WI38 (cell line): ENCODE measurements at regions not wholly inside any gene's neighbourhood (a gene's known extent, or its start where the extent isn't known, plus 50 kb on each side); places are given as distances from the start of the nearest gene placed in this dataset.

Source experiments
- H3K4me3 ChIP-seq: 2 replicates; pipeline ENCODE4 v1.5.1; 2011; ENCODE audit warnings: low read depth, mild to moderate bottlenecking, control low read depth, low read length
- CTCF ChIP-seq: IDR thresholded peaks from 2 replicates; pipeline ENCODE4 v1.5.1; 2012; ENCODE audit warnings: low read depth, mild to moderate bottlenecking, control low read depth, low read length

GRCh38 chr12:97967831-97968230 lies 505.2 kb downstream of the RMST start:
- TF ChIP-seq CTCF: no peak

GRCh38 chr12:97968641-97969197 lies 506.1 kb downstream of the RMST start:
- TF ChIP-seq CTCF: no peak
- H3K4me3 ChIP-seq: no peak overlapping the region

More at GRCh38 chr12:97967831-97968230, 505.2 kb downstream of the RMST start:
- H3K4me3 ChIP-seq: no peak overlapping the region

GRCh38 chr12:97977870-97978405 lies 515.3 kb downstream of the RMST start:
- no peak overlapping the region for H3K4me3 ChIP-seq
- TF ChIP-seq CTCF: no peak

- TF ChIP-seq CTCF: no peak
- no peak overlapping the region for H3K4me3 ChIP-seq
These were observed 520.1 kb downstream of the RMST start for GRCh38 chr12:97982684-97983083.

- TF ChIP-seq CTCF: no peak
- no peak overlapping the region for H3K4me3 ChIP-seq
These were observed 521.2 kb downstream of the RMST start for GRCh38 chr12:97983796-97984195.

- TF ChIP-seq CTCF: no peak
These were observed 521.8 kb downstream of the RMST start for GRCh38 chr12:97984436-97984835.

GRCh38 chr12:97984974-97985580 lies 522.5 kb downstream of the RMST start:
- TF ChIP-seq CTCF: no peak
- no peak overlapping the region for H3K4me3 ChIP-seq

More at GRCh38 chr12:97984436-97984835, 521.8 kb downstream of the RMST start:
- no peak overlapping the region for H3K4me3 ChIP-seq
